ENCODE measurements at regions not wholly inside any gene's neighbourhood (a gene's known extent, or its start where the extent isn't known, plus 50 kb on each side); places are given as distances from the start of the nearest gene placed in this dataset.

DNA sequence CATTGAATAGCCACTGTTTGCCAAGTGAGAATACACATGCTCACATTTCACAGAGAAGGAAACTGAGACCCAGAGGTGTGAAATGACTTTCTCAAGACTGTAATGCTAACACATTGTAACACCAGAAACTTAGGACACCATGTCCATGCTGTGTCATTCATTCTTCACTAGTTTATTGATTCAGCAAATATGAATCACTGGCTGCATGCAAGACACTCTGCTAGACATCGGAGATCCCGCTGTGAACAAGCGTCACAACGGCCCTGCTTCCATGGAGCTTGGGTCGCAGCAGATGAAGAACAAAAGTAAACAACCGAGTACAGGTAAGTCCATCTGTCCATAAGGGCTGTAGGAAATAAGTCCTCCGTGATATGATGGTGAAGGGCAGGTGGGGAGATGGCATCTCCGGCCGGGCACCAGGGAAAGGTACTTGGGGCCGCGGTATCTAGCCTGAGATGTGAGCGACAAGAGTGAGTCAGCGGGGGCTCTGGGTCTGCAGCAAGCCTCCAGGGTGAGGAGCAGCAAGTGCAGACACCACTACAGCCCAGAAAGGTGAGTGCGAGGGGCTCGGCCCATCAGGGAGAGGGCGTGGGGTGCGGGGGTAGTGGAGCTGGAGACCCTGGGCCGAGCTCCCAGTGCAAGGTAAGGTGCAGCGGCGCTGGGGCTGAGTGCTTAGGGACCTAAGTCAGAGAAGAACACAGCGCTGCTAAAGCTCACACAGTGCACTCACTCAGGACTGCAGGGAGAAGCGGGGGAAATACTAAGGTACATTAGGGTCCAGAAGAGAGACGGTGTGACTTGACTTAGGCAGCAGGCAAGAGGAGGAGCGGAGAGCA lies 391.2 kb downstream of the FBXO15 start:
- ATAC-seq, result no peak; the same call in 2 of the 3 replicates
- no peak for TF ChIP-seq ZFP3 (CRISPR knock-in tag; IDR thresholded peaks at IDR 0.05)

DNA sequence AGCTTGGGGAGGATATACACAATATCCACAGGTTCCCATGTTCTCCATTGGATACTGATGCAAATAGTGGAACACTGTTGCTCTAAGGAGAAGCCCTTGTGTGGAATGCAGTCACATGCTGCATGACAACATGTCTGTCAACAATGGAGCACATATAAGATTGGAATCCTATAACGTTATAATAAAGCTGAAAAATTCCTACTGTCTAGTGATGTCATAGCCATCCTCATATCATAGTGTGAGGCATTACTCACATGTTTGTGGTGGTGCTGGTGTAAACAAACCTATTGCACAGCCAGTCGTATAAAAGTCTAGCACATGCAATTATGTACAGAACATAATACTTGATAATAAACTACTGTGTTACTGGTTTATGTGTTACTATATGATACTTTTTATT lies 394.7 kb downstream of the FBXO15 start:
- ATAC-seq, result 0 out of 3 replicates have a peak, but pooled peaks have one; percentile 16

GRCh38 chr18:73752546-73752945 lies 395.1 kb downstream of the FBXO15 start:
- ATAC-seq, result peak; percentile 69
- TF ChIP-seq, protein P1, sequence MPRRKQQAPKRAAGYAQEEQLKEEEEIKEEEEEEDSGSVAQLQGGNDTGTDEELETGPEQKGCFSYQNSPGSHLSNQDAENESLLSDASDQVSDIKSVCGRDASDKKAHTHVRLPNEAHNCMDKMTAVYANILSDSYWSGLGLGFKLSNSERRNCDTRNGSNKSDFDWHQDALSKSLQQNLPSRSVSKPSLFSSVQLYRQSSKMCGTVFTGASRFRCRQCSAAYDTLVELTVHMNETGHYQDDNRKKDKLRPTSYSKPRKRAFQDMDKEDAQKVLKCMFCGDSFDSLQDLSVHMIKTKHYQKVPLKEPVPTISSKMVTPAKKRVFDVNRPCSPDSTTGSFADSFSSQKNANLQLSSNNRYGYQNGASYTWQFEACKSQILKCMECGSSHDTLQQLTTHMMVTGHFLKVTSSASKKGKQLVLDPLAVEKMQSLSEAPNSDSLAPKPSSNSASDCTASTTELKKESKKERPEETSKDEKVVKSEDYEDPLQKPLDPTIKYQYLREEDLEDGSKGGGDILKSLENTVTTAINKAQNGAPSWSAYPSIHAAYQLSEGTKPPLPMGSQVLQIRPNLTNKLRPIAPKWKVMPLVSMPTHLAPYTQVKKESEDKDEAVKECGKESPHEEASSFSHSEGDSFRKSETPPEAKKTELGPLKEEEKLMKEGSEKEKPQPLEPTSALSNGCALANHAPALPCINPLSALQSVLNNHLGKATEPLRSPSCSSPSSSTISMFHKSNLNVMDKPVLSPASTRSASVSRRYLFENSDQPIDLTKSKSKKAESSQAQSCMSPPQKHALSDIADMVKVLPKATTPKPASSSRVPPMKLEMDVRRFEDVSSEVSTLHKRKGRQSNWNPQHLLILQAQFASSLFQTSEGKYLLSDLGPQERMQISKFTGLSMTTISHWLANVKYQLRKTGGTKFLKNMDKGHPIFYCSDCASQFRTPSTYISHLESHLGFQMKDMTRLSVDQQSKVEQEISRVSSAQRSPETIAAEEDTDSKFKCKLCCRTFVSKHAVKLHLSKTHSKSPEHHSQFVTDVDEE (CRISPR knock-in tag; IDR thresholded peaks at IDR 0.05), result no peak
- TF ChIP-seq CSDC2 (CRISPR knock-in tag; IDR thresholded peaks at IDR 0.05) (no peak), PATZ1 (CRISPR knock-in tag; IDR thresholded peaks at IDR 0.05; ENCODE audit: borderline replicate concordance) (no peak), PPARA (CRISPR knock-in tag; IDR thresholded peaks at IDR 0.05; ENCODE audit: borderline replicate concordance) (no peak), TCF4 (CRISPR knock-in tag; IDR thresholded peaks at IDR 0.05; ENCODE audit: borderline replicate concordance) (no peak), ZFP3 (CRISPR knock-in tag; IDR thresholded peaks at IDR 0.05) (no peak), ZNF8 (CRISPR knock-in tag; IDR thresholded peaks at IDR 0.05) (no peak), TOX (CRISPR knock-in tag; IDR thresholded peaks at IDR 0.05; ENCODE audit: borderline replicate concordance) (no peak), OSR1 (CRISPR knock-in tag; IDR thresholded peaks at IDR 0.05) (no peak)
- TF ChIP-seq, protein P2, sequence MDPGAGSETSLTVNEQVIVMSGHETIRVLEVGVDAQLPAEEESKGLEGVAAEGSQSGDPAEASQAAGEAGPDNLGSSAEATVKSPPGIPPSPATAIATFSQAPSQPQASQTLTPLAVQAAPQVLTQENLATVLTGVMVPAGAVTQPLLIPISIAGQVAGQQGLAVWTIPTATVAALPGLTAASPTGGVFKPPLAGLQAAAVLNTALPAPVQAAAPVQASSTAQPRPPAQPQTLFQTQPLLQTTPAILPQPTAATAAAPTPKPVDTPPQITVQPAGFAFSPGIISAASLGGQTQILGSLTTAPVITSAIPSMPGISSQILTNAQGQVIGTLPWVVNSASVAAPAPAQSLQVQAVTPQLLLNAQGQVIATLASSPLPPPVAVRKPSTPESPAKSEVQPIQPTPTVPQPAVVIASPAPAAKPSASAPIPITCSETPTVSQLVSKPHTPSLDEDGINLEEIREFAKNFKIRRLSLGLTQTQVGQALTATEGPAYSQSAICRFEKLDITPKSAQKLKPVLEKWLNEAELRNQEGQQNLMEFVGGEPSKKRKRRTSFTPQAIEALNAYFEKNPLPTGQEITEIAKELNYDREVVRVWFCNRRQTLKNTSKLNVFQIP (CRISPR knock-in tag; IDR thresholded peaks at IDR 0.05; ENCODE audit: borderline replicate concordance, low read depth), result no peak

More for the DNA sequence above, 394.7 kb downstream of the FBXO15 start:
- TF ChIP-seq PATZ1 (CRISPR knock-in tag; IDR thresholded peaks at IDR 0.05; ENCODE audit: borderline replicate concordance), result no peak
- no peak for TF ChIP-seq PPARA (CRISPR knock-in tag; IDR thresholded peaks at IDR 0.05; ENCODE audit: borderline replicate concordance)
- TF ChIP-seq, protein P2 (CRISPR knock-in tag; IDR thresholded peaks at IDR 0.05; ENCODE audit: borderline replicate concordance, low read depth), result no peak
- no peak for TF ChIP-seq ZNF8 (CRISPR knock-in tag; IDR thresholded peaks at IDR 0.05)
- no peak for TF ChIP-seq ARNTL (CRISPR knock-in tag; IDR thresholded peaks at IDR 0.05; ENCODE audit: borderline replicate concordance, low read depth)
- TF ChIP-seq, protein P1 (CRISPR knock-in tag; IDR thresholded peaks at IDR 0.05), result no peak
- TF ChIP-seq, protein P3, sequence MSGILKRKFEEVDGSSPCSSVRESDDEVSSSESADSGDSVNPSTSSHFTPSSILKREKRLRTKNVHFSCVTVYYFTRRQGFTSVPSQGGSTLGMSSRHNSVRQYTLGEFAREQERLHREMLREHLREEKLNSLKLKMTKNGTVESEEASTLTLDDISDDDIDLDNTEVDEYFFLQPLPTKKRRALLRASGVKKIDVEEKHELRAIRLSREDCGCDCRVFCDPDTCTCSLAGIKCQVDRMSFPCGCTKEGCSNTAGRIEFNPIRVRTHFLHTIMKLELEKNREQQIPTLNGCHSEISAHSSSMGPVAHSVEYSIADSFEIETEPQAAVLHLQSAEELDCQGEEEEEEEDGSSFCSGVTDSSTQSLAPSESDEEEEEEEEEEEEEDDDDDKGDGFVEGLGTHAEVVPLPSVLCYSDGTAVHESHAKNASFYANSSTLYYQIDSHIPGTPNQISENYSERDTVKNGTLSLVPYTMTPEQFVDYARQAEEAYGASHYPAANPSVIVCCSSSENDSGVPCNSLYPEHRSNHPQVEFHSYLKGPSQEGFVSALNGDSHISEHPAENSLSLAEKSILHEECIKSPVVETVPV (CRISPR knock-in tag; IDR thresholded peaks at IDR 0.05), result no peak
- TF ChIP-seq RARB (CRISPR knock-in tag; IDR thresholded peaks at IDR 0.05), result no peak
